K562 (cell line): ENCODE measurements at regions not wholly inside any gene's neighbourhood (a gene's known extent, or its start where the extent isn't known, plus 50 kb on each side); places are given as distances from the start of the nearest gene placed in this dataset.

Experiments
- EP300 ChIP-seq: IDR thresholded peaks from 2 replicates; pipeline ENCODE4 v1.6.1; 2012; ENCODE audit warnings: low read length, improper control_type of control experiment
- EZH2 ChIP-seq: IDR thresholded peaks from 2 replicates; pipeline ENCODE4 v1.6.1; 2012; ENCODE audit warnings: low read depth, mild to moderate bottlenecking, inconsistent platforms, low read length, borderline replicate concordance
- NR3C1 ChIP-seq: sonication (generic); formaldehyde crosslinking; IDR thresholded peaks from 2 replicates; pipeline ENCODE4 v1.8.1; 2022; ENCODE audit warnings: missing genetic modification reagents
- SREBF2 ChIP-seq: sonication (generic); formaldehyde crosslinking; IDR thresholded peaks from 2 replicates; pipeline ENCODE4 v1.4.0; 2020; ENCODE audit warnings: mild to moderate bottlenecking, missing genetic modification reagents

DNA sequence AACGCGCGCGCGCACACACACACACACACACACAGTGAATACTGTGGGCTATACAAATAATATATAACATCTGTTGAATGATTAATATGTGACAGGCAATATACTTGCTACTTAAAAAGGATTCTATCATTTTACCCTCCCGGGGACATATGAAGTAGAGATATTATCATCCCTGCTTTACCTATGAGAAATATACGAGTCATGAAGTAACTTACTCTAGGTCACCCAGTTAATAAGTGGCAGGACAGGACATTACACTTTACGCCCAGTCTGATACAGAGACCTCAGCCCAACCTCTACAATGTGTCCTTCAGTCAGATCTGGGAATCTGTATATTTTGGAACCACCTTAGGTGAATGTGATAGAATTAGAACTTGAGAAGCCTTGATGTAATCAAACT, 55.4 kb downstream of the CCDC54 start:
- no peak for TF ChIP-seq EP300
- TF ChIP-seq NR3C1 = no peak
- no peak for TF ChIP-seq SREBF2
- no peak for TF ChIP-seq EZH2
